ENCODE measurements at regions not wholly inside any gene's neighbourhood (a gene's known extent, or its start where the extent isn't known, plus 50 kb on each side); places are given as distances from the start of the nearest gene placed in this dataset.

- DNase-seq (ENCODE audit: low read depth in 1 of 2, low spot score in 1 of 2): no peak
Measured at GRCh38 chr9:28004900-28005299, 431.6 kb upstream of the C9orf72 start.

DNA sequence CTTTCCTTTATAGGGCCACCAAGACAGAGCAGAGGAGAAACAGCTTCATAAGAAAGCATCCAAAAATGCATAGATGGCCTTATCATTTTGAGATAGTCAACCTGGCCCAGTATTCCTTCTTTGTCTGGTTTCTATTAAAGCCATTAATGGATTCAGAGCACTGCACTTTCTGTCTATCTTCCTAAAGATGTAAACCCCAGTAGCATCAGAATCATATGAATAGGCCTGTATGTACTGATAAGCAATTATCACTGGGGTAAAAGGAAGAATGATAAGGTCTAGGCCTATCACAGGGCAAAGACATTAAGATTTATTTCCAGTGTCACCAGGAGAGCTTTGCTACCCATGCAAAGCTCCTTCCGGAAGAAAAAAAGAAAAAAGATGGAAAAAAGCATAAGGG lies 432.5 kb upstream of the C9orf72 start:
- DNase-seq (ENCODE audit: low read depth in 1 of 2, low spot score in 1 of 2): no peak

DNA sequence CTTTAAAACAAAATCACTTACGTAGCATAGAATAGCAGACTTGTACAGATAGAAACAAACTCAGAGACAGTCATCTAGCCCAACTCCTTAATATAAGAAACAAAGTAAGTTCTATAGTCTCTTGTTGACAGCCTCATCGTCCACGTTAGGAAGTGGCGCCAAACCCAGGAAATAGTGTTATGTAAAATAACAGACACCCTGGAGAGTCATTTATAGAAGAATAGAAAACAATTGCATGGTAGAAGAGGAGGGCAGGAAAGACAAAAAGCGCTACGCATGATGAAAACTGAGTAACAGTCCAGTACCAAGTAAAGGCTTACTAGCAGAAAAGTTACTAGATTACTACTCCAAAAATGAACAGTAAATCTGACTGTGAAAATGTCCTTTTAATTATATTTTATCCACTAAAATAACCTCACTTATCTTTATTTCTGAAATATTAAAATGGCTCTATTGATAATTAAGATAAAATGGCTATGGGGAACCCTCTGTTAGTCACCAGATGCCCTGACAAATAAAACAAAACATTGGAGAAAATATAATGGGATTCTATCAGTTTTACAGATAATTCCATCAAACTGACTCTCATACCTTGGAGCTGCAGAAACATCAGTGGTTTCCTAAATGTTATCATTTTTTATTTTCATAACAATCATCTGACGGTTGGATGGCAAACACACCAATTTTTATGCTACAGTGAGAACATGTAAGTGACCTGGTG lies 434.0 kb upstream of the C9orf72 start:
- DNase-seq (ENCODE audit: low read depth in 1 of 2, low spot score in 1 of 2): no peak

GRCh38 chr9:28014212-28014611 lies 440.9 kb upstream of the C9orf72 start:
- DNase-seq (ENCODE audit: low read depth in 1 of 2, low spot score in 1 of 2): no peak

DNA sequence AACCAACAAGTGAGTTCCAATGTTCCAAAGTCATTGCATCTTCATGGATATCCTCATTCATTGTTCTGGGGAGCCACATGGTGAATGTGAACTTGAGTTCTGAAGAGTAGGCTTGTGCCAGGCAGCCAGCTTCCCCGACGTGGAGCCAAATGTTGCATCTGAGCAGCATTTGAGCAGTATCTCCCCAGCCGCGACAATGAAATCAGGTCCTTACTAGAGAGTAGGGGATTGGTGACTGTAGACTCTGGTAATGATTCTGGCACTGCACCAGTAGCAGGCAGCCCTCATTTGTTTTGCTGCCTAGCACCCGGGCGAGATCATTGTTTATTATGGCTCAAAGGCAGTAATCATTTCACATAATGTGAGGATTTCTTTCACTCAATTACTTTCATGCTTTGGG lies 451.4 kb upstream of the C9orf72 start:
- no peak for DNase-seq (ENCODE audit: low read depth in 1 of 2, low spot score in 1 of 2)

DNA sequence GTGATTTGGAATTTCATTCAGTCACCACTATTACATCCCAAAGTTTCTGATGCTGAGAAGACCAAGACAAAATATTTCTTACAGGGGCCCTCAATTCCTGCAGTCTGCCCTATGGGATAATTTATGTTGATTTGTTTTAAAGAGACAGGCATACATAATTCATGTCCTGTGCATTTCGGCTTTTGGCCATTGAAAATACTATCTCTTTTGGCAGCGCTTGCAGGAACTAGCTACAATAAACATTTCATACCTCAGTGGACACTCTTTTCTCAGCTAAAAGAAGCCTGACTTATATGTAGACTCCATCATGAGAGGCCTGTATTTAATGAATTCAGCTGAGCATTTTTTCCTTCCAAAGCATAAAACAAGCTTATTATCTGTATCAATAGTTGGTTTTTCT lies 451.9 kb upstream of the C9orf72 start:
- no peak for DNase-seq (ENCODE audit: low read depth in 1 of 2, low spot score in 1 of 2)

DNA sequence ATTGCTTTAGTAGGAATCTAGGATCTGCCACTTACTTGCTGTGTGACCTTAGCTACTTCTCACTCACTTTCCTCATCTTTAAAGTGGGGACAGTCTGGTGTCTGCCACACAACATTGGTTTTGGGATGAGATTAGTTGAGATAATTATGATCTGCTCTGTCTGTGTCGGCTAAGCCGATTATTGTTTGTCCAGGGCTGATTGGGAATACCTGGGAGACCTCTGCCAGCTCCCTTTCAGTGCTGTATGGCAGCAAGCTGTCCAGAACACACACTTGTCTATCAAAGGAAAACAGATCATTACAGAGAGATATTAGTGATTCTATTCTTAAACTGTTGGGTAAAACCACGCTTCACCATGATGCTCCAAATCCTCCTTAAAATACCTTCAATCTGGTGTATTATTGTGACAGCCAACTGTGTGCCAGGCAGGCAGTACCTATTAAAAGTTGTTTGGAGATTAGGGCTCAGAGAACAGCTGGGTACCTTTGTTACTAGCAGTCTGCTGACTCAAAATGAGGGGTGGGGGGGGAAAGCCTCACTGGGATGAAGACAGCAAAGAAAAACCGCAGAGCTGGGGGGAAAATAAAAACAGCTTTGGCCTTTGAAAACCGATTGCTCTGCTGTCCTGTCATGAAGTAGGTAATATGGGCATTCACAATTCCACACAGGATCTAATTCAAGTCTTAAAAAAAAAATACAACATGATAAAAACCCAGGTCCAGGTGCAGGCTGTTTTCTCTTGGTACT lies 458.4 kb upstream of the C9orf72 start:
- DNase-seq (ENCODE audit: low read depth in 1 of 2, low spot score in 1 of 2): no peak

GRCh38 chr9:28032268-28032590 lies 458.9 kb upstream of the C9orf72 start:
- no peak for DNase-seq (ENCODE audit: low read depth in 1 of 2, low spot score in 1 of 2)

- no peak for DNase-seq (ENCODE audit: low read depth in 1 of 2, low spot score in 1 of 2)
Measured at GRCh38 chr9:28034242-28034641, 461.0 kb upstream of the C9orf72 start.

DNA sequence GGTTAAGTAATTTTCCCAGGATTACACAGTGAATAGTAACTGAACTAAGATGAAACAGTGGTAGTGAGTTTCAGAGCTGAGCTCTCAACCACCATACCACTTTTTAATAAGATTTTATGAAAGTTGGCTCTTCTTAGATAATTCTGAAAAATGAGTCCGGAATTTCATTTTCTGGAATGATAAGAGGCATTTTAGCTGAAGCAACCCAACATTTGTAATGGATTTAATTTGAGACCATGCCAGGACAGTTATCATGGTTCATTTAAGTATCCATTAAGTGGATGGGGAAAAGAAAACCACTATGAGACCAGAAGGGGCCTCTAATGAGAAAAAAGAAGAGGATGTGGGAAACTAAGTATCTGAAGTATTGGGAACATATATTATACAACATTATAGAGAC lies 464.7 kb upstream of the C9orf72 start:
- DNase-seq (ENCODE audit: low read depth in 1 of 2, low spot score in 1 of 2): no peak

GRCh38 chr9:28045051-28045450 lies 471.8 kb upstream of the C9orf72 start:
- no peak for DNase-seq (ENCODE audit: low read depth in 1 of 2, low spot score in 1 of 2)

DNA sequence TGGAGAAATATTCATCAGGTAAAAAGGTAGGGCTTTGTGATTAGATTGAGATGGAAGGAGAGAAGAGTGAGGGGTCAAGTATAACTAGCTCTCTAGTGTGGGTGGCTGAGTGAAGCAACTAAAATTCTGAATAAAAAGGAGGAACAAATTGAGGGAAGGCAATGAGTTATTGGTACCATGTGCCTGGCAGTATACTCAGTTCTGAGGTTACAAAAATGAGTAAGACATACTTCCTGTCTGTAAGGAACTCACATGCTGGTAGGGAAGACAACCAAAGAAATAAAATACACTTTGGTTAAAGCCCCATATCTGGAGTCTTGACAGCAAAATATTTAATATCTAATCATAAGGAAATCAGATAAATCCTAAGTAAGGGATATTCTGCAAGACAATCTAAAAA lies 476.8 kb upstream of the C9orf72 start:
- no peak for DNase-seq (ENCODE audit: low read depth in 1 of 2, low spot score in 1 of 2)

- DNase-seq (ENCODE audit: low read depth in 1 of 2, low spot score in 1 of 2): no peak
Measured at GRCh38 chr9:28050941-28051340, 477.7 kb upstream of the C9orf72 start.

GRCh38 chr9:28051559-28052503 lies 478.6 kb upstream of the C9orf72 start:
- no peak for DNase-seq (ENCODE audit: low read depth in 1 of 2, low spot score in 1 of 2)

DNA sequence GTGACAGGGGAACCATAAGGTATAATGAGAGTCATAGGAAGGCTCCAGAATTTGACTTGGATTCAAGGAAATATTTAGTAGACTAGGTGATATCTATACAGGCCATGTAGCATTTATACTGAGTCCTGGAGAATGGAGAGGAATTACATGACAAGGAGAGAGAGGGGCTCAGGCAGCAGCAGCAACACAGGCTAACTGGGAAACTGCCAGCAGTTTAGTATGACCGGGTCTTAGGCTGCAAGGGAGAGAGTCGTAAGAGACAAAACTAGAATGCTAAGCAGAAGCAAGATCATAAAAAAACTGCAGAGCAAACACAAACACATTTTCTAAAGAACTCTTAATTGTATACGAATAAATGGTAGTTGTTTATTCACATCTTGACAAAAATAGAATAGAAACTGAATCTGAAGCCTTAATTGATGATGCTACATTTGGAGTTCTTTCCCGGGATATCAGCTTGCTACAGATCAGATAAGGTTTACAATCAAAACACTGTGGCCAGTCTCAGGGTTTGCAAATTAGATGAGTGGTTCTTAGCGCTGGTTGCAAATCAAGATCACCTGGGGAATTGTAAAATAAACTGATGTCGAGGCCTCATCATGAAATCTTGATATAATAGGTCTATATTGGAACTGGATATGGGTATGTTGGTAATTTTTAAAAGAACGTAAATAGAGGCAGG lies 480.0 kb upstream of the C9orf72 start:
- no peak for DNase-seq (ENCODE audit: low read depth in 1 of 2, low spot score in 1 of 2)

DNA sequence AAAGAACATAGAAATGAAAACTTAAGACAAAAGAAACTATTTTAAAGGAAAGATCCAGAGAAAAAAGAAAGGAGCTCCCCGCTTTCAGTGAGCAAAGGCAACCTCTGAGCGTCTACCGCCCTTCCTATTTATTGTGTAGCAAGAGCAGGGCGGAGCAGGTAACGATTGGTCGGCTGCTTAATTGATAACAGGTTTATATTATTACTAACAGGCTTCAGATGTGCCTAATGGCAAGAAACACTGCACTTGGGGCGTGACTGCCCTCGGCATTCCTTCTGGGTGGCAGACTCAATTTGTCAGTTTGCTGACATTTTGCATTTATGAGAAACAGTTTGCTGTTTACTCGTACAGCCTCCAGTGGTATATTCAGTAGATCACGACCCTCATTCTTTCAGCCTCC lies 482.7 kb upstream of the C9orf72 start:
- DNase-seq (ENCODE audit: low read depth in 1 of 2, low spot score in 1 of 2): no peak

DNA sequence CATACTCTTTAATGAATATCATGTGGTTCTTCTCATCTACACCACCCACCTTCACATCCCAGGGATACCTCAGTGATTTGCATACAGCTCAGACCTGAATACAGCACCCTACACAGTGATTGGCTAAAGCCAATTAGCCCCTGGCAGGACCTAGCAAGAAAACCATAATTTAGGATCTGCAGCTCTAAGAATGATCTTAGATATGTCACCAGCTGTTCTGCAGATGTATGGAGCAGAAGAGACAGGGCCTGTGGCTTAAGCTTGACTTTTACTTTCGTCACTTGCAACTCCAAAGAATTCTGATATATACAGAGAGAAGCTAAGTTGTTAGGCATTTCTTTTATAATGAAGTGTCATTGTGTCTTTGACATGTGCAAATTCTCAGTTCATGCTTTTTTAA lies 483.2 kb upstream of the C9orf72 start:
- no peak for DNase-seq (ENCODE audit: low read depth in 1 of 2, low spot score in 1 of 2)

DNA sequence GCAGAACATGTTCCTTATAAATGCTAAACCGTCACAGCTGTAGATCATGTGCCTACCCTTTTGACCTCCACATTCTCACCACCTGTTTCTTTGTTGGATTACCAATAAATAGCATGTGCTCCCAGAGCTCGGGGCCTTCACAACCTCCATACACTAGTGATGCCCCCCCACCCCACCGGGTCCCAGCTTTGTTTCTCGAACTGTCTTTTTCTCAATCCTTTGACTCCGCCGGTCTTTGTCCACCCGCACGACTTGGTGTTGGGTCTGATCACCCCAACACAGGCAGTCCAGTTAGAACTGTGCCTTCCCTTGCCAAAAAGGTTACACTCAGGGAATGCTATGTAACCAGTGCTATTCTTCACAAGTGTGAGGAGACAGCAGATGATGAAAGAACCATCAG lies 485.9 kb upstream of the C9orf72 start:
- DNase-seq (ENCODE audit: low read depth in 1 of 2, low spot score in 1 of 2): no peak

DNA sequence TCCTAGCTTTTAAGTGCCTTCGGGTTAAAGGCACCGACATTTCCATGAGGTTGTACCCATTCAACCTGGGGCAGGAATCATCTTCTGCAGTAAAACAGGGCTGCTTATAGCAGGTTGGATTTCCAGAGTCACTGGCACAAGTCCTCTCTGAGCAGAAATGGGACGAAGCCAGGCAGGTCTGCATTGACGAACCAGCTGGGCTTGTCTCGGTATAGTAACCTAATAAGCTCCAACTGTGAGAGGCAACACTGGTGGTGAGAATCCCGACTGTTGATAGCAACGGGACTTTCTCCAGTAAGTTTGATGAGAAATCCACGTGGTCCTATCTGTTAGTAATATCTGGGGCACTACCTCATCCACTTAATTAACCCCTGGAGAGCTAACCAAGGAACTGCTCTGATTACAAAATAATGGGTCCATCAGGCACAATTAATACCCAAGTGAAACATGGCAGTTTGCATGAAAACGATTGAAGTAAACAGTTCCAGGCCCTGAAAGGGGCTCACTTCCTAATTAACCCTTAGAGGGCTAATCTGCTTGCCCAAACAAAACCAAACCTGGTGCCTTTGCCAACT lies 491.0 kb upstream of the C9orf72 start:
- no peak for DNase-seq (ENCODE audit: low read depth in 1 of 2, low spot score in 1 of 2)

GRCh38 chr9:28073270-28073669 lies 500.0 kb upstream of the C9orf72 start:
- no peak for DNase-seq (ENCODE audit: low read depth in 1 of 2, low spot score in 1 of 2)

GRCh38 chr9:28079677-28080076 lies 506.4 kb upstream of the C9orf72 start:
- DNase-seq (ENCODE audit: low read depth in 1 of 2, low spot score in 1 of 2): no peak

Measured in stimulated activated CD4-positive, alpha-beta T cell treated with anti-CD3 and anti-CD28 coated beads, Interleukin-15, amount 100 ng/mL, for 1 hour (primary cell).